ENCODE measurements at regions not wholly inside any gene's neighbourhood (a gene's known extent, or its start where the extent isn't known, plus 50 kb on each side); places are given as distances from the start of the nearest gene placed in this dataset.

DNA sequence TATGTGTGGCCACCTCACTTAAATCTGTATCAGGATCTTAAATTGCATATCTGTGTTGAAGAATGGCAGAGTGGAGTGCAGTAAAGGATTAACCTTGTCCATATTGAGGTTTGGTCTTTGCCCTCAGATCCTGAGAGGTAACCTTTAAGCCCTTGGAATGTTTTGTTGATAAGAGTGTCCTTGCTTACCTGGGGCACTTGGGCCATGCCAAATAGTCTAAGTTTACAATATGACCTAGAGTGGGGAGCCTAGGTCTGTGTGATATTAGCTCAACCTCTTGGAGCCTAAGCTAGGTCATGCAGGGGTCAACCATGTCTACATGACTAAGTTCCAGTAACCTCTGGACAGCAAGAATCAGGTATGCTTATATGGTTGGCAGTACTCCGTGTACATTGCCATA lies 792.5 kb downstream of the DIAPH3 start:
- TF ChIP-seq, protein P1, sequence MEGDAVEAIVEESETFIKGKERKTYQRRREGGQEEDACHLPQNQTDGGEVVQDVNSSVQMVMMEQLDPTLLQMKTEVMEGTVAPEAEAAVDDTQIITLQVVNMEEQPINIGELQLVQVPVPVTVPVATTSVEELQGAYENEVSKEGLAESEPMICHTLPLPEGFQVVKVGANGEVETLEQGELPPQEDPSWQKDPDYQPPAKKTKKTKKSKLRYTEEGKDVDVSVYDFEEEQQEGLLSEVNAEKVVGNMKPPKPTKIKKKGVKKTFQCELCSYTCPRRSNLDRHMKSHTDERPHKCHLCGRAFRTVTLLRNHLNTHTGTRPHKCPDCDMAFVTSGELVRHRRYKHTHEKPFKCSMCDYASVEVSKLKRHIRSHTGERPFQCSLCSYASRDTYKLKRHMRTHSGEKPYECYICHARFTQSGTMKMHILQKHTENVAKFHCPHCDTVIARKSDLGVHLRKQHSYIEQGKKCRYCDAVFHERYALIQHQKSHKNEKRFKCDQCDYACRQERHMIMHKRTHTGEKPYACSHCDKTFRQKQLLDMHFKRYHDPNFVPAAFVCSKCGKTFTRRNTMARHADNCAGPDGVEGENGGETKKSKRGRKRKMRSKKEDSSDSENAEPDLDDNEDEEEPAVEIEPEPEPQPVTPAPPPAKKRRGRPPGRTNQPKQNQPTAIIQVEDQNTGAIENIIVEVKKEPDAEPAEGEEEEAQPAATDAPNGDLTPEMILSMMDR (conservative IDR thresholded peaks at IDR 0.05; ENCODE audit: low read depth, low read length): no peak
- no peak for TF ChIP-seq EZH2 (IDR thresholded peaks at IDR 0.05; ENCODE audit: borderline replicate concordance, low read depth, low read length, poor library complexity, severe bottlenecking)

Measured in A673 (cell line).